GM12864 (cell line): ENCODE measurements at regions not wholly inside any gene's neighbourhood (a gene's known extent, or its start where the extent isn't known, plus 50 kb on each side); places are given as distances from the start of the nearest gene placed in this dataset.

Experiments
- DNase-seq: peaks from one replicate; pipeline ENCODE4 v3.0.0-alpha.2; 2011; ENCODE audit warnings: low read depth
- H3K4me3 ChIP-seq: 2 replicates; pipeline ENCODE4 v1.5.1; 2011; ENCODE audit warnings: mild to moderate bottlenecking, low read depth, low read length, control low read depth
- TF ChIP-seq, protein P1 (sequence below): IDR thresholded peaks from 2 replicates; pipeline ENCODE4 v1.5.1; 2011; ENCODE audit warnings: low read depth, mild to moderate bottlenecking, moderate library complexity, low read length, control low read depth, inconsistent platforms; ENCODE audit errors: missing control alignments

DNA sequence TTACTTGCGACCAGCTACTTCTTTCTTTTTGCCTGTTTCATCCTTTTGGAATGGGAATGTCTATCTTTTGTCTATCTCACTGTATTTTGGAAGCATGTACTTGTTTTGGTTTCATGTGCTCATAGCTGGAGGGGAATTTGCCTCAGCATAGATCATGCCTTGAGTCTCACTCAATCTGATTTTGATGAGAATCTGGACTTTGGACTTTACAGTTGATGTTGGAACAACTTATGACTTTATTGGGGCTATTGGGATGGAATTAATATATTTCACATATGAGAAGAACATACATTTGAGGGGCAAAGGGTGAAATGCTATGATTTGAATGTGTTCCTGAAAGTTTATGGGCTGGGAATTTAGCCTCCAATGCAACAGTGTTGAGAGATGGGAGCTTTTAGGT lies 206.2 kb upstream of the DDI1 start:
- TF ChIP-seq, protein P1, sequence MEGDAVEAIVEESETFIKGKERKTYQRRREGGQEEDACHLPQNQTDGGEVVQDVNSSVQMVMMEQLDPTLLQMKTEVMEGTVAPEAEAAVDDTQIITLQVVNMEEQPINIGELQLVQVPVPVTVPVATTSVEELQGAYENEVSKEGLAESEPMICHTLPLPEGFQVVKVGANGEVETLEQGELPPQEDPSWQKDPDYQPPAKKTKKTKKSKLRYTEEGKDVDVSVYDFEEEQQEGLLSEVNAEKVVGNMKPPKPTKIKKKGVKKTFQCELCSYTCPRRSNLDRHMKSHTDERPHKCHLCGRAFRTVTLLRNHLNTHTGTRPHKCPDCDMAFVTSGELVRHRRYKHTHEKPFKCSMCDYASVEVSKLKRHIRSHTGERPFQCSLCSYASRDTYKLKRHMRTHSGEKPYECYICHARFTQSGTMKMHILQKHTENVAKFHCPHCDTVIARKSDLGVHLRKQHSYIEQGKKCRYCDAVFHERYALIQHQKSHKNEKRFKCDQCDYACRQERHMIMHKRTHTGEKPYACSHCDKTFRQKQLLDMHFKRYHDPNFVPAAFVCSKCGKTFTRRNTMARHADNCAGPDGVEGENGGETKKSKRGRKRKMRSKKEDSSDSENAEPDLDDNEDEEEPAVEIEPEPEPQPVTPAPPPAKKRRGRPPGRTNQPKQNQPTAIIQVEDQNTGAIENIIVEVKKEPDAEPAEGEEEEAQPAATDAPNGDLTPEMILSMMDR, result no peak
- DNase-seq, result no peak
- H3K4me3 ChIP-seq, result no peak overlapping the region

DNA sequence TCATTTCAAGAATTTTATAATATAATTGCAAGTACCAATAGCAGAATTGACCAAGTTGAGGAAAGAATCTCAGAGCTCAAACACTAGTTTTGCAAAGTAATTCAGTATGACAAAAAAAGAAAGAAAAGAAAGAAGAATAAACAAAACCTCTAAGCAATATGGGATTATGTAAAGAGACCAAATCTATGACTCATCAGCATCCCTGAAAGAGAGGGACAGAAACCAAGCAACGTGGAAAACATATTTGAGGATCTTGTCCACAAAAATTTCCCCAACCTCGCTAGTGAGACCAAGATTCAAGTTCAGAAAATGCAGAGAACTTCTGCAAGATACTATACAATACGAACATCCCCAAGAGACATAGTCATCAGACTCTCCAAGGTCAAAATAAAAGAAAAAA lies 203.7 kb upstream of the DDI1 start:
- DNase-seq, result no peak
- TF ChIP-seq, protein P1, result no peak
- no peak overlapping the region for H3K4me3 ChIP-seq

DNA sequence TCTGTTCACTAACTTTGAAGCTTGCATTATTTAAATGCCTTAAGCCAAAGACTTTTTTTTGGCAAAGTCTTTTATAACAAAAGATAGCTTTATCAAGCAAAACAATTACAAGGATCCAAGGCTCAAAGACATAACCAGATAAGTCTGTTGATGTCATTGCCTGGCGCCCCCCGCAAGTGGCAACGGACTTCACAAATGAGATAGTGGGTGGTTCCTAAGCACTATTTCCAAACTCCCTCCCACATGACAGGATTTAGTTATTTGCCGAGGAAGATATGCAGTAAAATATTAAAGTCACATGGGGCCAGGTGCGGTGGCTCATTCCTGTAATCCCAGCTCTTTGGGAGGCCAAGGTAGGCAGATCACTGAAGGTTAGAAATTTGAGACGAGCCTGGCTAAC lies 194.2 kb upstream of the DDI1 start:
- no peak for DNase-seq
- TF ChIP-seq, protein P1, result no peak
- no peak overlapping the region for H3K4me3 ChIP-seq

DNA sequence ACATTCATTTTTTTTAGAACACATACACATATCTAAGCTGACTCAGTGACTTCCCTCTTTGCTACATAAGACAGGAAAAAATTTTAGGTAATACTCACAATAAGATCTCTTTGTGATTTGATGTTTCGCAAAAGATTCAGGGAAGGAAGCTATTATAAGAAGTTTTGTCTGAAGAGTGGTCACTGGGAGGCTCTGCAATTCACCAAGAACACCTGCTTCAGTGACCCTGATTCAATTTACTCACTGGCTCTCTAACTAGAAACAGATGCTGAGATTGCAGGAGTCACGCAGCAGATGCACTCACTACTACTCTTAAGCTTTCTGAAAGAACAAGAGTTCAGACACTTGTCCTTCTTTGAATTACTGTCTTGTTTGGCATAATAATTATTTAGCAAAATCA lies 193.6 kb upstream of the DDI1 start:
- DNase-seq, result no peak
- no peak overlapping the region for H3K4me3 ChIP-seq
- TF ChIP-seq, protein P1, result no peak

DNA sequence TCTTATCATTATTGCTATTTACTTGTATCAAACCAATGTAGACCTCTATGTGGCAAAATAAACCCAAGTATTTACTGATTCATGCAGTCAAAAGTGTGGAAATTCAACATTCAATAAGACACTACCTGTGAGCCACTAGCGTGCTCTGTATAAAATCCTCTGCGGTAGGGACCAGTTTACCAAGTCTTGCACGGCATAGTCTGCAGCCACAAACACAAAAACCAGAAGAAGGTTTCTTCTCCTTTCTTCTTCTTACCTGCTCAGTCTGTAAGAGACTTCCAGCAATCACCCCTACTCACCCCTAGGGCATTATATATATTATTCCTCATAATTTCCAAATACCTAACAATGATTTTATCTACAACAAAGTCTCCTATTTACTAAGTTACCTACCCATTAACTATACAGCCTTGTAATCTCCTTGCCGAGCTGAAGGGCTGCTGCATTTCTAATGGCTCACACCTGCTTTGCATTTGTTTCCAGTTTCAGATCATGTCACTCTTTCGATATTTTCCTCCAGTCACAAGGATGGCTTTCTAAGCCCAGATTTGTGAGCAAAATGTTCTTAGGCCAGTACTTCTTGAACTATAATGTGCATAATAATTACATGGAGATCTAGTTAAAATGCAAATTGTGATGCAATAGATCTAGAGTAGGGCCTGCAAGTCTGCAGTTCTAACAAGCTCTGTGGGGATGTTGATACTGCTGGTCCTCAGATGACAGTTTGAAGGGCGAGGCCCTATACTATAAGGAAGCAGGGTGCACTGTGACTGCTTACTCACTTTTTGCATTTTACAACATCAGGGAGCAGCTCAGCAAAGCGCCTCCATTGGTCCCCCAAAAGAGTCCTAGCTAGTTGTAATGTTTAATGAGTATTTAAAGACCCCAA lies 191.9 kb upstream of the DDI1 start:
- H3K4me3 ChIP-seq, result no peak overlapping the region
- peak; percentile 40 for DNase-seq
- TF ChIP-seq, protein P1, result no peak

DNA sequence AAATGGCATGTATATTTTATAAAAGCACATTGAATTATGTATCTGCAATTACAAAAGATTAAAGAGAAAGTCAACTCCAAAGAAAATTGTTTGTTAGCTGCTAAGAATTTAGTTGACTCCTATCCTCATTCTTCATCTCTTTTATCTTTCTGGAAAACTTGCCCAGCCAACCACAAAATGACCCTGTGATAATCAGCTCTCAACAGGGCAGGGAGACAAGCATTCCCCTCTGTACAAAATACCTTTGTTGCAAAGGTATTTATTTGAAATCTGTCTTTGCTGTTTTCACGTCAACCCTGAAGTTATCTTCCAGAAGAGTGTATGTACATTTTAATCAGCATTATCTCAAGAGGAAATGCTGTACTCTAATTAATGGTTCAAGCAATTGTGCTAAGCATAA lies 191.1 kb upstream of the DDI1 start:
- TF ChIP-seq, protein P1, result no peak
- H3K4me3 ChIP-seq, result no peak overlapping the region
- no peak for DNase-seq

DNA sequence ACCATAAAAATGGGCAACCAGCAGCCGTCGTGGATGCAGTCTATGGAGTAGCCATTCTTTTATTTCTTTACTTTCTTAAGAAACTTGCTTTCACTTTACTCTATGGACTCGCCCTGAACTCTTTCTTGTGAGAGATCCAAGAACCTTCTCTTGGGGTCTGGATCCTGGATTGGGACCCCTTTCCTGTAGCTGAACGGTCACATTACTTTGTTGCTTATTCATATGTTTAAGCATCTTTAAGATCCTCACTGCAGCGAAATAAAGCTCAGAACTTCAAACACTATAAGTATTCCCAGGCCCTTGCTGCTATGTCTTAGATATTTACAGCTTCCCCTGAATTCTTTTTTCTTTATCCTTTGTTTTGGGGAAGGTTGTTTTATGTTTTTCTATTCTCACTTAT lies 187.8 kb upstream of the DDI1 start:
- TF ChIP-seq, protein P1, result no peak
- H3K4me3 ChIP-seq, result no peak overlapping the region
- no peak for DNase-seq
